Keratinocyte (primary cell): ENCODE measurements at regions not wholly inside any gene's neighbourhood (a gene's known extent, or its start where the extent isn't known, plus 50 kb on each side); places are given as distances from the start of the nearest gene placed in this dataset.

Experiments
- DNase-seq: peaks from one replicate; pipeline ENCODE4 v3.0.0-alpha.2; 2011; ENCODE audit warnings: low read depth, missing footprints, low spot score
- FAIRE-seq: peaks from 2 replicates; lab custom pipeline; 2011; peaks lifted over from hg19 to GRCh38; lab: Jason Lieb, UNC
- H2AFZ ChIP-seq: 2 replicates; pipeline ENCODE4 v1.6.0; 2012; ENCODE audit warnings: low read length, control low read depth, inconsistent platforms; ENCODE audit not compliant: control insufficient read depth
- H3K27ac ChIP-seq: 2 replicates; pipeline ENCODE4 v1.5.1; 2011; ENCODE audit warnings: low read length; ENCODE audit not compliant: control insufficient read depth, insufficient read depth
- H3K27me3 ChIP-seq: 3 replicates; pipeline ENCODE4 v1.6.0; 2011; ENCODE audit warnings: low read length; ENCODE audit not compliant: control insufficient read depth, insufficient read depth; ENCODE audit errors: extremely low read depth
- H3K36me3 ChIP-seq, 2 experiments: 2 replicates in 1 of 2; 3 replicates in 1 of 2; pipeline ENCODE4 v1.5.1; 2011; ENCODE audit warnings: low read length in 2 of 2, mild to moderate bottlenecking in 1 of 2; ENCODE audit not compliant: control insufficient read depth in 2 of 2, insufficient read depth in 2 of 2; ENCODE audit errors: extremely low read depth in 1 of 2
- H3K4me1 ChIP-seq: 3 replicates; pipeline ENCODE4 v1.5.1; 2011; ENCODE audit warnings: low read length; ENCODE audit not compliant: control insufficient read depth, insufficient read depth; ENCODE audit errors: extremely low read depth
- H3K4me2 ChIP-seq: 3 replicates; pipeline ENCODE4 v1.6.0; 2011; ENCODE audit warnings: low read depth, low read length; ENCODE audit not compliant: control insufficient read depth, insufficient read depth; ENCODE audit errors: extremely low read depth
- H3K4me3 ChIP-seq, 3 experiments: fragments of 200-600 bp in 1 of 3; sonication (generic) in 1 of 3; 2 replicates in 2 of 3; 3 replicates in 1 of 3; pipeline ENCODE4 v1.5.1; 2011 to 2016; ENCODE audit warnings: low read length in 3 of 3, mild to moderate bottlenecking in 3 of 3, control low read depth in 2 of 3, inconsistent platforms in 1 of 3, low read depth in 1 of 3, mixed read lengths in 1 of 3, mixed run types in 1 of 3, moderate library complexity in 1 of 3; ENCODE audit not compliant: control insufficient read depth in 2 of 3, insufficient read depth in 2 of 3; ENCODE audit errors: extremely low read depth in 1 of 3
- H3K79me2 ChIP-seq: 2 replicates; pipeline ENCODE4 v1.6.0; 2012; ENCODE audit warnings: low read length; ENCODE audit not compliant: control insufficient read depth, insufficient read depth
- H3K9ac ChIP-seq: 3 replicates; pipeline ENCODE4 v1.6.0; 2011; ENCODE audit warnings: low read length; ENCODE audit not compliant: control insufficient read depth, insufficient read depth; ENCODE audit errors: extremely low read depth
- H3K9me1 ChIP-seq: 3 replicates; pipeline ENCODE4 v1.6.0; 2011; ENCODE audit warnings: low read length; ENCODE audit not compliant: control insufficient read depth, insufficient read depth; ENCODE audit errors: extremely low read depth
- H3K9me3 ChIP-seq: 2 replicates; pipeline ENCODE4 v1.5.1; 2012; ENCODE audit warnings: low read depth, low read length; ENCODE audit not compliant: control insufficient read depth
- H4K20me1 ChIP-seq: 3 replicates; pipeline ENCODE4 v1.6.0; 2011; ENCODE audit warnings: low read length; ENCODE audit not compliant: control insufficient read depth, insufficient read depth; ENCODE audit errors: extremely low read depth
- EZH2 ChIP-seq: IDR thresholded peaks from one replicate; pipeline ENCODE4 v1.6.1; 2012; ENCODE audit warnings: inconsistent platforms, mild to moderate bottlenecking, low read length, moderate library complexity
- dilution Hi-C: fragments of 300-500 bp; cut with MboI; formaldehyde crosslinking; loops from one replicate; pipeline ENCODE4 v1.7.0; 2020; ENCODE audit warnings: low sequenced_read_pairs; ENCODE audit not compliant: extremely low pct_ligation_motif_present
- TF ChIP-seq, protein P1 (sequence below), 3 experiments: IDR thresholded peaks in 1 of 3; conservative IDR thresholded peaks in 1 of 3; optimal IDR thresholded peaks in 1 of 3; 2 replicates in 2 of 3; 3 replicates in 1 of 3; pipeline versions ENCODE3 to v1.5.1; 2011; ENCODE audit warnings: low read length in 3 of 3, mild to moderate bottlenecking in 3 of 3, moderate library complexity in 2 of 3, control low read depth in 1 of 3, inconsistent platforms in 1 of 3; ENCODE audit not compliant: insufficient read depth in 2 of 3; ENCODE audit errors: extremely low read depth in 1 of 3

DNA sequence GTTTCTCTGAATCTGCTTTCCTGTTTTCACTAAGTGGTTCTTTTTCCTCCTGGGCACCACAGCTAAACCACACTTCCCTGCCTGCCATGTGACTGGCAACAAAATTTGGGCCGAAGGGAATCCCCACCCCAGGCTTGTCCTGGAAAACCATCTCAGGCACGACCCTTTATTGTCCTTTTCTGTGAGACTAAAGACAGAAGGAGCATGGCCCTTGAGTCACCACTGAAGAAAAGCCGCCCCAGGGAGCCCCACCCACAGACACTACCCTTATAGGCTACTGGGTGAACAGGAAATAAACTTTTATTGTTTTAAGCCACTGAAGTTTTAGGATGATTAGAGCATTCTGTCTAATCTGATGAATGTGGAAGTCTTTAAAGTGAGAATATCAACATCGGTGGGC lies 88.6 kb upstream of the BRD7 start:
- H2AFZ ChIP-seq: no peak overlapping the region
- peaks cover 7% of the 10 kb centered on the region for H3K27me3 ChIP-seq
- dilution Hi-C loops: no loop called here
- no peak for TF ChIP-seq EZH2
- TF ChIP-seq, protein P1, sequence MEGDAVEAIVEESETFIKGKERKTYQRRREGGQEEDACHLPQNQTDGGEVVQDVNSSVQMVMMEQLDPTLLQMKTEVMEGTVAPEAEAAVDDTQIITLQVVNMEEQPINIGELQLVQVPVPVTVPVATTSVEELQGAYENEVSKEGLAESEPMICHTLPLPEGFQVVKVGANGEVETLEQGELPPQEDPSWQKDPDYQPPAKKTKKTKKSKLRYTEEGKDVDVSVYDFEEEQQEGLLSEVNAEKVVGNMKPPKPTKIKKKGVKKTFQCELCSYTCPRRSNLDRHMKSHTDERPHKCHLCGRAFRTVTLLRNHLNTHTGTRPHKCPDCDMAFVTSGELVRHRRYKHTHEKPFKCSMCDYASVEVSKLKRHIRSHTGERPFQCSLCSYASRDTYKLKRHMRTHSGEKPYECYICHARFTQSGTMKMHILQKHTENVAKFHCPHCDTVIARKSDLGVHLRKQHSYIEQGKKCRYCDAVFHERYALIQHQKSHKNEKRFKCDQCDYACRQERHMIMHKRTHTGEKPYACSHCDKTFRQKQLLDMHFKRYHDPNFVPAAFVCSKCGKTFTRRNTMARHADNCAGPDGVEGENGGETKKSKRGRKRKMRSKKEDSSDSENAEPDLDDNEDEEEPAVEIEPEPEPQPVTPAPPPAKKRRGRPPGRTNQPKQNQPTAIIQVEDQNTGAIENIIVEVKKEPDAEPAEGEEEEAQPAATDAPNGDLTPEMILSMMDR (optimal IDR thresholded peaks at IDR 0.05 in 1 of 3, IDR thresholded peaks at IDR 0.05 in 1 of 3, conservative IDR thresholded peaks at IDR 0.05 in 1 of 3; ENCODE audit: extremely low read depth in 1 of 3, insufficient read depth in 2 of 3, low read length in 3 of 3): no peak
- no peak overlapping the region for H3K4me2 ChIP-seq
- H3K9me3 ChIP-seq: no peaks in the 10 kb centered on the region
- no peaks in the 10 kb centered on the region for H3K9me1 ChIP-seq
- no peak for DNase-seq
- no peak overlapping the region for H3K27ac ChIP-seq
- H3K9ac ChIP-seq: no peak overlapping the region
- no peak for FAIRE-seq
- H3K79me2 ChIP-seq: no peaks in the 10 kb centered on the region
- H3K36me3 ChIP-seq: no peaks in the 10 kb centered on the region
- no peaks in the 10 kb centered on the region for H4K20me1 ChIP-seq
- H3K4me3 ChIP-seq: no peak overlapping the region
- H3K4me1 ChIP-seq: peaks cover 17% of the 10 kb centered on the region

DNA sequence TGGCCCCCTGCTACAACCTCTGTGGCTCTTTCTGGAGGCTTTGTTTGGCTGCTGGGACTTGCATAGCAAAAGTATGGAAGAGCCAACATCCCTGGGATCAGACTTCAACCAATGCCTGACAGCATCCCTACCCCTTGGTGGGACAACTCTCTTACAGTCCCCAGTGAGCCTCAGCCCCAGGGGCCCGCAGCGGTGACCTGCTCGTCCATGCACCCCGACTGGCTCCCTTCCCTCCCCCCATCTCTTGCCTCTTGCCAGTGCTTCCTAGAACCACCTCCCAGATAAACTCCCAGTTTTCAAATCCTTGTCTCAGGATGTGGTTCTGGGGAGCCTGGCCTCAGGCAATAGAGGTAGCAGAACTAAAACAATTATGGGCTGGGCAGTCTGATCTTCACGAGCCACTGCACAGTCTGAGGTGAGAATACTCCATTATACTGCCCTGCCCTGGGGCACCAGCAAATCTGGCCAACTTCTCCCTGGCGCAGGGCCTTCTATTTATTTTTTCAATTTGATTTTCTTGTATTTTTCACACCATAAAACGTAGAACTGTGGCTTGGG lies 86.6 kb upstream of the BRD7 start:
- Histone ChIP-seq H3K27me3 (peaks cover 7% of the 10 kb centered on the region), H3K9me3 (no peaks in the 10 kb centered on the region), H3K36me3 (no peaks in the 10 kb centered on the region), H3K27ac (no peak overlapping the region), H3K9ac (no peak overlapping the region), H3K9me1 (no peaks in the 10 kb centered on the region), H3K4me2 (no peak overlapping the region), H2AFZ (no peak overlapping the region), H3K4me1 (peaks cover 17% of the 10 kb centered on the region), H3K79me2 (no peaks in the 10 kb centered on the region), H4K20me1 (no peaks in the 10 kb centered on the region), H3K4me3 (no peak overlapping the region)
- no peak for FAIRE-seq
- TF ChIP-seq EZH2: no peak
- TF ChIP-seq, protein P1 (optimal IDR thresholded peaks at IDR 0.05 in 1 of 3, IDR thresholded peaks at IDR 0.05 in 1 of 3, conservative IDR thresholded peaks at IDR 0.05 in 1 of 3; ENCODE audit: extremely low read depth in 1 of 3, insufficient read depth in 2 of 3, low read length in 3 of 3): no peak
- no peak for DNase-seq
- dilution Hi-C loops: no loop called here
